ENCODE measurements at regions not wholly inside any gene's neighbourhood (a gene's known extent, or its start where the extent isn't known, plus 50 kb on each side); places are given as distances from the start of the nearest gene placed in this dataset.
A peak's percentile ranks its signal among the peaks of the same experiment; 100 is the strongest.

DNA sequence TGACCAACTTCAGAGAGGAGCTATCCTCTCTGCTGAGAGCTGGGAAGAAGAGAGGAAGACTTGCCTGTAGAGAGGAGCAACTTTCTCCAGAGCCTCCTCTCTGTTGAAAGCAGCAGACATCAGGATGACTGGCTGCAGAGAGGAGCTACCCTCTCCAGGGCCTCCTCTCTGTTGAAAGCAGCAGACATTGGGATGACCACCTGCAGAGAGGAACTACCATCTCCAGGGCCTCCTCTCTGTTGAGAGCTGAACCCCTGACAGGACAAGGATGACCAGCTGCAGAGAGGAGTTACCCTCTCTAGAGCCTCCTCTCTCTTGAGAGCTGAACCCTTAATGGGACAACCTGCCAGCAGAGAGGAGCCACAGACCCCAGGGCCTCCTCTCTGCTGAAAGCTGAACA, 83.0 kb upstream of the GJB5 start:
- Histone ChIP-seq H3K36me3 (ENCODE audit: low read length) (no peaks in the 10 kb centered on the region), H3K27me3 (ENCODE audit: low read length) (no peaks in the 10 kb centered on the region), H3K4me3 (ENCODE audit: insufficient read depth, low read length, poor library complexity, severe bottlenecking) (no peak overlapping the region), H3K27ac (ENCODE audit: low read depth, low read length) (no peak overlapping the region), H3K9me2 (replicated peaks; ENCODE audit: insufficient read depth, low read length) (no peaks in the 10 kb centered on the region), H3F3A (ENCODE audit: insufficient read depth) (no peaks in the 10 kb centered on the region), H3K9ac (ENCODE audit: low read length) (no peak overlapping the region), H3K79me2 (ENCODE audit: insufficient read depth, low read length) (no peaks in the 10 kb centered on the region), H4K20me1 (ENCODE audit: low read depth, low read length) (no peaks in the 10 kb centered on the region), H3K9me3 (ENCODE audit: insufficient read depth, low read length) (peaks cover 14% of the 10 kb centered on the region; the same call in 1 of the 2 replicates), H2AFZ (ENCODE audit: low read depth, low read length, severe bottlenecking) (no peak overlapping the region), H3K4me2 (ENCODE audit: low read depth, low read length, poor library complexity, severe bottlenecking) (no peak overlapping the region)
- no peak for TF ChIP-seq EZH2phosphoT487 (conservative IDR thresholded peaks at IDR 0.05; ENCODE audit: low read length)
- TF ChIP-seq, protein P1, sequence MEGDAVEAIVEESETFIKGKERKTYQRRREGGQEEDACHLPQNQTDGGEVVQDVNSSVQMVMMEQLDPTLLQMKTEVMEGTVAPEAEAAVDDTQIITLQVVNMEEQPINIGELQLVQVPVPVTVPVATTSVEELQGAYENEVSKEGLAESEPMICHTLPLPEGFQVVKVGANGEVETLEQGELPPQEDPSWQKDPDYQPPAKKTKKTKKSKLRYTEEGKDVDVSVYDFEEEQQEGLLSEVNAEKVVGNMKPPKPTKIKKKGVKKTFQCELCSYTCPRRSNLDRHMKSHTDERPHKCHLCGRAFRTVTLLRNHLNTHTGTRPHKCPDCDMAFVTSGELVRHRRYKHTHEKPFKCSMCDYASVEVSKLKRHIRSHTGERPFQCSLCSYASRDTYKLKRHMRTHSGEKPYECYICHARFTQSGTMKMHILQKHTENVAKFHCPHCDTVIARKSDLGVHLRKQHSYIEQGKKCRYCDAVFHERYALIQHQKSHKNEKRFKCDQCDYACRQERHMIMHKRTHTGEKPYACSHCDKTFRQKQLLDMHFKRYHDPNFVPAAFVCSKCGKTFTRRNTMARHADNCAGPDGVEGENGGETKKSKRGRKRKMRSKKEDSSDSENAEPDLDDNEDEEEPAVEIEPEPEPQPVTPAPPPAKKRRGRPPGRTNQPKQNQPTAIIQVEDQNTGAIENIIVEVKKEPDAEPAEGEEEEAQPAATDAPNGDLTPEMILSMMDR (IDR thresholded peaks at IDR 0.05; ENCODE audit: insufficient read depth, low read length, poor library complexity, severe bottlenecking): no peak

DNA sequence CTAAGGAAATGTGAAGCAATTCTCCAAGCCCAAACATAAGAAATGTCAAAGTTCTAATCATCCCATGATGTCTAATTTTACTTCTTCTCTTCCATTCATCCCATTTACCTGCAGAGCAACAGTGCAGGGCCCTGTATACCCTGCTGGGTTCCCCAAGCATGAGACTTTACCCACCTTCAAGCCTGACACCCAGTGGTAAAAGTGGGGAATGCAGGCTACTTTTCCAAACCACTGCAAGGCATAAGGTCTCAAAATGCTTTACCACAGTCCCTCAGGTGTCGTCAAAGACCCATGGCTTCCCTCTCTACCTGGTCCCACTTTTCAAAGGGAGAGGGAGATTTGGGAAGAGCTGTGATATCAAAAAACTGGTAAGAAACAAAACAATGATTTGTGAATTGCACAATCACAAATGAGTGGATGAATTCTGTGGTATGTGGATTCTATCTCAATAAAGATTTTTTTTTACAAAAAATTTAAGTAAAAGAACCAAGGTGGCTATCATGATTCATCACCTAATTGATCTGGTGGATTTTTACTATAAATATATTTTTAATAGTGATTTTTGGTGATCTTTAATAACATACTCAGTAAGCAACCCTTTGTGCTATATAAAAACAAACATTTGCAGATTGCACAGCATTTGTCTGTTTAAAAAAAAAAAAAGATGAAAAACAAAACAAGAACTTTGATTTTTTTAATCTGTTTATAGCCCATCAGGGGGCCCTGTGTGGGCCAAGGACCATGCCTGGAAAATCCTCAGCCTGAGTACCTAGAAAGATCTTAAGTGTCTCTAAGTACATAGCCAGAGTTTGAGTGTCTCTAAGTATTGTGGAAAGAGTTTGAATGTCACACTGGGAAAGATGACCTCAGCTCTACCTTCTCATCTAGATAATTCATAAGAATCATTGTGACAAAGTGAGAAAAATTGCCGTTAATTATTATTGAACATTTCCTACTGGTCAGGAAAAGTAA, 73.1 kb upstream of the GJB5 start:
- Histone ChIP-seq H3K4me3 (ENCODE audit: insufficient read depth, low read length, poor library complexity, severe bottlenecking) (no peak overlapping the region), H3K36me3 (ENCODE audit: low read length) (no peaks in the 10 kb centered on the region), H3K9me2 (replicated peaks; ENCODE audit: insufficient read depth, low read length) (no peaks in the 10 kb centered on the region), H3K27me3 (ENCODE audit: low read length) (no peaks in the 10 kb centered on the region), H3K4me2 (ENCODE audit: low read depth, low read length, poor library complexity, severe bottlenecking) (no peak overlapping the region), H3K27ac (ENCODE audit: low read depth, low read length) (no peak overlapping the region), H3K79me2 (ENCODE audit: insufficient read depth, low read length) (no peaks in the 10 kb centered on the region), H3F3A (ENCODE audit: insufficient read depth) (no peaks in the 10 kb centered on the region), H2AFZ (ENCODE audit: low read depth, low read length, severe bottlenecking) (no peak overlapping the region), H3K9me3 (ENCODE audit: insufficient read depth, low read length) (no peaks in the 10 kb centered on the region), H3K9ac (ENCODE audit: low read length) (no peak overlapping the region), H4K20me1 (ENCODE audit: low read depth, low read length) (no peaks in the 10 kb centered on the region)
- TF ChIP-seq, protein P1 (IDR thresholded peaks at IDR 0.05; ENCODE audit: insufficient read depth, low read length, poor library complexity, severe bottlenecking): peak; percentile 73
- TF ChIP-seq EZH2phosphoT487 (conservative IDR thresholded peaks at IDR 0.05; ENCODE audit: low read length): no peak

DNA sequence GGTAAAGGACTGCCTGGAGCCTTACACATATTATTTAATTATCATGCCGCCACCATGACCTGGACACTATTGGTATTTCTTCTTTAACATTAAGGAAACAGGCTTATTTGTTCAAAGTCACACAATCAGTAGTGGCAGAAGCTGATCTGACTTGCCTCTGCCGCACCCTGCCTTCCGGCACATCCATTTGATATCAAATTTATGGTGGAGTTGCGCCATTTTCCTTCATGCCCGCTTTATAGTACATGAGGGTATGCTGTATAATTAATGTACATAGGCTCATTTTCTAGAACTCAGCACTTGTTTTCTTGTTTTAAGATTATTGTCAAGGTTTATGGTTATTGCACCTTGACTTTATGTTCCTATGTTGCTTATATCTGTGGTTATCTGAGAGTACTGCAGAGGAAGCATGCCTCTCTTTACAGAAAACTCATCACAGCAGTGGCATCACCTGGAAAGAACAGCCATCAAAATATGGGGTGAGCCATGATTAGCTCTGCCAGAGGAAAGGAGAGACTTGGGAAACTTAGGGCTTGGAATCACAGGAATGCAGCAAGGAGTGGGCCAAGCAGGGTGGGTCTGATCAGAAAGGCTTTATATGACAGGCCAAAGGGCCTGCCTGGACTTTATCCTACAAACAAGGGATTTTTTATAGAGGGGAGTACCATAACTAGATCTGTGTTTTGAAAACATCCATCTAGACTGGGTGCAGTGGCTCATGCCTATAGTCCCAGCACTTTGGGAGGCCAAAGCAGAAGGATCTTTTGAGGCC, 72.2 kb upstream of the GJB5 start:
- no peak overlapping the region for H3K27ac ChIP-seq (ENCODE audit: low read depth, low read length)
- no peaks in the 10 kb centered on the region for H3K27me3 ChIP-seq (ENCODE audit: low read length)
- H3K4me3 ChIP-seq (ENCODE audit: insufficient read depth, low read length, poor library complexity, severe bottlenecking): no peak overlapping the region
- no peaks in the 10 kb centered on the region for H3K9me3 ChIP-seq (ENCODE audit: insufficient read depth, low read length)
- H3K9me2 ChIP-seq (replicated peaks; ENCODE audit: insufficient read depth, low read length): no peaks in the 10 kb centered on the region
- H3K4me2 ChIP-seq (ENCODE audit: low read depth, low read length, poor library complexity, severe bottlenecking): no peak overlapping the region
- H3K36me3 ChIP-seq (ENCODE audit: low read length): no peaks in the 10 kb centered on the region
- H3K79me2 ChIP-seq (ENCODE audit: insufficient read depth, low read length): no peaks in the 10 kb centered on the region
- H2AFZ ChIP-seq (ENCODE audit: low read depth, low read length, severe bottlenecking): no peak overlapping the region
- no peaks in the 10 kb centered on the region for H4K20me1 ChIP-seq (ENCODE audit: low read depth, low read length)
- no peaks in the 10 kb centered on the region for H3F3A ChIP-seq (ENCODE audit: insufficient read depth)
- TF ChIP-seq, protein P1 (IDR thresholded peaks at IDR 0.05; ENCODE audit: insufficient read depth, low read length, poor library complexity, severe bottlenecking): no peak
- no peak for TF ChIP-seq EZH2phosphoT487 (conservative IDR thresholded peaks at IDR 0.05; ENCODE audit: low read length)
- no peak overlapping the region for H3K9ac ChIP-seq (ENCODE audit: low read length)

All from SU-DHL-6 (cell line).